GM19467 (cell line): ENCODE measurements at regions not wholly inside any gene's neighbourhood (a gene's known extent, or its start where the extent isn't known, plus 50 kb on each side); places are given as distances from the start of the nearest gene placed in this dataset.

Source experiments
- ATAC-seq: cut with Tn5 transposase; IDR thresholded peaks from one replicate; pipeline ENCODE4 v1.9.1; 2021; ENCODE audit warnings: mild to moderate bottlenecking, moderate library complexity; ENCODE audit not compliant: unreplicated experiment

- no peak for ATAC-seq
Measured at GRCh38 chr16:85546585-85547447, 66.3 kb upstream of the GSE1 start.

GRCh38 chr16:85548375-85548774, 64.7 kb upstream of the GSE1 start:
- ATAC-seq: no peak

- ATAC-seq: no peak
Measured at GRCh38 chr16:85549766-85550421, 63.2 kb upstream of the GSE1 start.

- no peak for ATAC-seq
Measured at GRCh38 chr16:85550422-85550864, 62.7 kb upstream of the GSE1 start.

GRCh38 chr16:85550953-85551924, 61.9 kb upstream of the GSE1 start:
- no peak for ATAC-seq

GRCh38 chr16:85552980-85553435, 60.1 kb upstream of the GSE1 start:
- no peak for ATAC-seq

- peak; percentile 29 for ATAC-seq
Measured at GRCh38 chr16:85553436-85554113, 59.5 kb upstream of the GSE1 start.

GRCh38 chr16:85554114-85554888, 58.8 kb upstream of the GSE1 start:
- ATAC-seq: peak; percentile 37

- no peak for ATAC-seq
Measured at GRCh38 chr16:85554889-85555718, 58.0 kb upstream of the GSE1 start.

- ATAC-seq: no peak
Measured at GRCh38 chr16:85555719-85556455, 57.2 kb upstream of the GSE1 start.

GRCh38 chr16:85556456-85557082, 56.6 kb upstream of the GSE1 start:
- no peak for ATAC-seq

GRCh38 chr16:85557083-85557970, 55.8 kb upstream of the GSE1 start:
- no peak for ATAC-seq

- ATAC-seq: no peak
Measured at GRCh38 chr16:85557971-85558657, 55.0 kb upstream of the GSE1 start.

GRCh38 chr16:85560932-85561247, 52.2 kb upstream of the GSE1 start:
- ATAC-seq: no peak

- no peak for ATAC-seq
Measured at GRCh38 chr16:85561248-85562092, 51.7 kb upstream of the GSE1 start.
